H9 (cell line): ENCODE measurements at regions not wholly inside any gene's neighbourhood (a gene's known extent, or its start where the extent isn't known, plus 50 kb on each side); places are given as distances from the start of the nearest gene placed in this dataset.

ENCODE experiments used
- DNase-seq: peaks from one replicate; pipeline ENCODE4 v3.0.0-alpha.2; 2017
- H2AFZ ChIP-seq: one replicate; pipeline ENCODE4 v1.6.1; 2013; ENCODE audit warnings: mild to moderate bottlenecking, low read length, control low read depth, moderate library complexity
- H2AK5ac ChIP-seq: 2 replicates; pipeline ENCODE4 v1.6.1; 2013; ENCODE audit warnings: low read length, control low read depth, mixed read lengths; ENCODE audit not compliant: insufficient read length
- H2BK120ac ChIP-seq: one replicate; pipeline ENCODE4 v1.6.1; 2013; ENCODE audit warnings: low read depth, mild to moderate bottlenecking, low read length, control low read depth, inconsistent platforms; ENCODE audit not compliant: poor library complexity, severe bottlenecking
- H2BK12ac ChIP-seq: 2 replicates; pipeline ENCODE4 v1.6.1; 2013; ENCODE audit warnings: low read length, control low read depth, mixed read lengths, low read depth; ENCODE audit not compliant: insufficient read length
- H2BK15ac ChIP-seq: 2 replicates; pipeline ENCODE4 v1.6.1; 2013; ENCODE audit warnings: low read depth, low read length, control low read depth
- H2BK20ac ChIP-seq: one replicate; pipeline ENCODE4 v1.6.1; 2013; ENCODE audit warnings: low read depth, mild to moderate bottlenecking, low read length, control low read depth, inconsistent platforms; ENCODE audit not compliant: poor library complexity, severe bottlenecking
- H2BK5ac ChIP-seq: 2 replicates; pipeline ENCODE4 v1.6.1; 2013; ENCODE audit warnings: low read length, control low read depth, mixed read lengths; ENCODE audit not compliant: insufficient read length
- H3K14ac ChIP-seq: 2 replicates; pipeline ENCODE4 v1.6.1; 2013; ENCODE audit warnings: low read length, control low read depth; ENCODE audit not compliant: insufficient read depth
- H3K18ac ChIP-seq: 2 replicates; pipeline ENCODE4 v1.6.1; 2013; ENCODE audit warnings: low read depth, mild to moderate bottlenecking, mixed read lengths, low read length, control low read depth; ENCODE audit not compliant: insufficient read length
- H3K23ac ChIP-seq: 2 replicates; pipeline ENCODE4 v1.6.1; 2013; ENCODE audit warnings: low read length, control low read depth, mixed read lengths, low read depth; ENCODE audit not compliant: insufficient read length
- H3K23me2 ChIP-seq: 2 replicates; pipeline ENCODE4 v1.6.1; 2013; ENCODE audit warnings: low read depth, mild to moderate bottlenecking, mixed read lengths, low read length, control low read depth; ENCODE audit not compliant: insufficient read length, poor library complexity, severe bottlenecking
- H3K27ac ChIP-seq: 2 replicates; pipeline ENCODE4 v1.5.1; 2013; ENCODE audit warnings: low read length, control low read depth, mixed read lengths, low read depth; ENCODE audit not compliant: insufficient read length
- H3K27me3 ChIP-seq: 2 replicates; pipeline ENCODE4 v1.6.1; 2013; ENCODE audit warnings: low read length, control low read depth, inconsistent platforms; ENCODE audit not compliant: insufficient read depth
- H3K4ac ChIP-seq: 2 replicates; pipeline ENCODE4 v1.6.1; 2013; ENCODE audit warnings: low read depth, mild to moderate bottlenecking, control low read depth, inconsistent platforms, low read length, moderate library complexity
- H3K4me1 ChIP-seq: 2 replicates; pipeline ENCODE4 v1.6.1; 2013; ENCODE audit warnings: low read length, control low read depth, inconsistent platforms; ENCODE audit not compliant: insufficient read depth
- H3K4me2 ChIP-seq: 2 replicates; pipeline ENCODE4 v1.6.1; 2013; ENCODE audit warnings: low read length, control low read depth, mixed read lengths; ENCODE audit not compliant: insufficient read length, insufficient read depth
- H3K56ac ChIP-seq: 2 replicates; pipeline ENCODE4 v1.6.1; 2013; ENCODE audit warnings: low read depth, mild to moderate bottlenecking, mixed read lengths, low read length, control low read depth; ENCODE audit not compliant: insufficient read length
- H3K79me1 ChIP-seq: 2 replicates; pipeline ENCODE4 v1.6.1; 2013; ENCODE audit warnings: low read depth, mild to moderate bottlenecking, moderate library complexity, low read length, control low read depth, inconsistent platforms; ENCODE audit not compliant: insufficient read depth, poor library complexity, severe bottlenecking
- H3K79me2 ChIP-seq: 2 replicates; pipeline ENCODE4 v1.6.1; 2013; ENCODE audit warnings: low read length, control low read depth, inconsistent platforms; ENCODE audit not compliant: insufficient read depth
- H3K9ac ChIP-seq: 2 replicates; pipeline ENCODE4 v1.6.1; 2013; ENCODE audit warnings: low read length, control low read depth, mixed read lengths; ENCODE audit not compliant: insufficient read length; ENCODE audit errors: extremely low read depth
- H3K9me3 ChIP-seq: one replicate; pipeline ENCODE4 v1.6.1; 2013; ENCODE audit warnings: low read depth, low read length, inconsistent platforms; ENCODE audit not compliant: control insufficient read depth
- H3T11ph ChIP-seq: one replicate; pipeline ENCODE4 v1.6.1; 2013; ENCODE audit warnings: mild to moderate bottlenecking, low read length, control low read depth, inconsistent platforms
- H4K20me1 ChIP-seq: one replicate; pipeline ENCODE4 v1.6.1; 2013; ENCODE audit not compliant: control insufficient read depth, insufficient read length, insufficient read depth
- H4K5ac ChIP-seq: 2 replicates; pipeline ENCODE4 v1.6.1; 2013; ENCODE audit warnings: low read depth, mild to moderate bottlenecking, mixed read lengths, low read length, control low read depth; ENCODE audit not compliant: insufficient read length
- H4K8ac ChIP-seq: replicated peaks from 2 replicates; pipeline ENCODE4 v1.6.1; 2013; ENCODE audit warnings: low read length, control low read depth, mixed read lengths, low read depth; ENCODE audit not compliant: insufficient read length
- H4K91ac ChIP-seq: 2 replicates; pipeline ENCODE4 v1.6.1; 2013; ENCODE audit warnings: low read depth, mild to moderate bottlenecking, moderate library complexity, mixed read lengths, low read length, control low read depth; ENCODE audit not compliant: insufficient read length
- H3K27ac Mint-ChIP-seq, 3 experiments: 2 replicates in 2 of 3; 3 replicates in 1 of 3; pipeline ENCODE4 v1.8.0; 2020 to 2021; ENCODE audit warnings: mixed read lengths in 3 of 3, mild to moderate bottlenecking in 1 of 3, moderate library complexity in 1 of 3
- H3K27me3 Mint-ChIP-seq: 2 replicates; pipeline ENCODE4 v1.8.0; 2021; ENCODE audit warnings: low read depth, mild to moderate bottlenecking, moderate library complexity, mixed read lengths
- H3K36me3 Mint-ChIP-seq, 3 experiments: 2 replicates in 2 of 3; 3 replicates in 1 of 3; pipeline ENCODE4 v1.8.0; 2020 to 2021; ENCODE audit warnings: low read depth in 3 of 3, mixed read lengths in 3 of 3; ENCODE audit not compliant: insufficient read depth in 1 of 3
- H3K4me1 Mint-ChIP-seq, 2 experiments: 2 replicates each; pipeline ENCODE4 v1.8.0; 2020; ENCODE audit warnings: mixed read lengths in 2 of 2
- H3K4me3 Mint-ChIP-seq, 2 experiments: 2 replicates in 1 of 2; 3 replicates in 1 of 2; pipeline ENCODE4 v1.8.0; 2020 to 2021; ENCODE audit warnings: mild to moderate bottlenecking in 2 of 2, mixed read lengths in 2 of 2, moderate library complexity in 1 of 2
- H3K9me3 Mint-ChIP-seq, 2 experiments: 2 replicates in 1 of 2; 3 replicates in 1 of 2; pipeline ENCODE4 v1.8.0; 2020; ENCODE audit warnings: mild to moderate bottlenecking in 2 of 2, mixed read lengths in 2 of 2, moderate library complexity in 1 of 2
- WGBS: extraction: QIAGEN DNeasy Blood & Tissue Kit; methylation state at CpG from one replicate; pipeline ENCODE4 v1.1.7; 2013; ENCODE audit warnings: missing lambda C conversion rate, low lambda C conversion rate, mixed read lengths; ENCODE audit not compliant: insufficient read length; ENCODE audit errors: extremely low coverage; 5-methylcytosine and 5-hydroxymethylcytosine counted together
- TF ChIP-seq, protein P1 (sequence below): fragments of 200-600 bp; sonication (generic); conservative IDR thresholded peaks from 3 replicates; pipeline ENCODE4 v1.8.0; 2021; ENCODE audit warnings: antibody characterized with exemption, mild to moderate bottlenecking

DNA sequence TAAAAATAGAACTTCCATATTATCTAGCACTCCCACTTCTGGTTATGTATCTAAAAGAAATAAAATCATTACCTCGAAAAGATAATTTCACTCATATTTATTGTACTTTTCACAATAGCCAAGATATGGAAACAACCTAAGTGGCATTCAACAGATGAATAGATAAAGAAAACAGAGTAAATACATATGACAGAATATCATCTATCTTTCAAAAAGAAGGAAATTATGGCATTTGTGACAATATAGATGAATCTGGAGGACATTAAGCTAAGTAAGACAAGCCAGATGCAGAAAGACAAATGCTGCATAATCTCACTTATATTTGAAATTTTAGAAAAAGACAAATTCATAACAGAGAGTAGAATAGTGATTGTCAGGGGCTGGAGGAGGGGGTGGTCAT, 590.0 kb upstream of the ANO3 start:
- Histone ChIP-seq H2BK20ac (no peak overlapping the region), H4K5ac (no peak overlapping the region), H3K27me3 (no peaks in the 10 kb centered on the region), H4K8ac (no peak overlapping the region), H3K4me2 (no peak overlapping the region), H3K4me1 (no peaks in the 10 kb centered on the region), H2BK12ac (no peak overlapping the region), H3K56ac (no peak overlapping the region), H3K23ac (no peak overlapping the region), H3K18ac (no peak overlapping the region), H4K91ac (no peak overlapping the region), H3K4ac (no peak overlapping the region), H3K79me1 (no peaks in the 10 kb centered on the region), H3K23me2 (no peaks in the 10 kb centered on the region), H3K79me2 (no peaks in the 10 kb centered on the region), H2BK15ac (no peak overlapping the region), H3K9ac (no peak overlapping the region), H3K14ac (no peak overlapping the region), H3K9me3 (no peaks in the 10 kb centered on the region), H2AFZ (no peak overlapping the region), H2AK5ac (no peak overlapping the region), H3T11ph (no peak overlapping the region), H4K20me1 (no peaks in the 10 kb centered on the region), H2BK120ac (no peak overlapping the region), H3K27ac (no peak overlapping the region), H2BK5ac (no peak overlapping the region)
- Mint-ChIP-seq H3K4me3 (no peak overlapping the region), H3K27ac (no peak overlapping the region), H3K4me1 (no peaks in the 10 kb centered on the region), H3K9me3 (no peaks in the 10 kb centered on the region), H3K36me3 (no peaks in the 10 kb centered on the region), H3K27me3 (no peaks in the 10 kb centered on the region)
- DNase-seq, result no peak
- WGBS, result no CpG with 5 or more reads among the region's 1 CpG
- TF ChIP-seq, protein P1, sequence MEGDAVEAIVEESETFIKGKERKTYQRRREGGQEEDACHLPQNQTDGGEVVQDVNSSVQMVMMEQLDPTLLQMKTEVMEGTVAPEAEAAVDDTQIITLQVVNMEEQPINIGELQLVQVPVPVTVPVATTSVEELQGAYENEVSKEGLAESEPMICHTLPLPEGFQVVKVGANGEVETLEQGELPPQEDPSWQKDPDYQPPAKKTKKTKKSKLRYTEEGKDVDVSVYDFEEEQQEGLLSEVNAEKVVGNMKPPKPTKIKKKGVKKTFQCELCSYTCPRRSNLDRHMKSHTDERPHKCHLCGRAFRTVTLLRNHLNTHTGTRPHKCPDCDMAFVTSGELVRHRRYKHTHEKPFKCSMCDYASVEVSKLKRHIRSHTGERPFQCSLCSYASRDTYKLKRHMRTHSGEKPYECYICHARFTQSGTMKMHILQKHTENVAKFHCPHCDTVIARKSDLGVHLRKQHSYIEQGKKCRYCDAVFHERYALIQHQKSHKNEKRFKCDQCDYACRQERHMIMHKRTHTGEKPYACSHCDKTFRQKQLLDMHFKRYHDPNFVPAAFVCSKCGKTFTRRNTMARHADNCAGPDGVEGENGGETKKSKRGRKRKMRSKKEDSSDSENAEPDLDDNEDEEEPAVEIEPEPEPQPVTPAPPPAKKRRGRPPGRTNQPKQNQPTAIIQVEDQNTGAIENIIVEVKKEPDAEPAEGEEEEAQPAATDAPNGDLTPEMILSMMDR, result no peak
